ENCODE measurements at regions not wholly inside any gene's neighbourhood (a gene's known extent, or its start where the extent isn't known, plus 50 kb on each side); places are given as distances from the start of the nearest gene placed in this dataset.

GRCh38 chr12:24455811-24456210 lies 493.1 kb downstream of the BCAT1 start:
- TF ChIP-seq MAX (IDR thresholded peaks at IDR 0.05), result no peak
- no peak for TF ChIP-seq EZH2 (IDR thresholded peaks at IDR 0.05)
- no peak for TF ChIP-seq CTCF (IDR thresholded peaks at IDR 0.05 in 2 of 3, conservative IDR thresholded peaks at IDR 0.05 in 1 of 3; ENCODE audit: borderline replicate concordance in 1 of 3, insufficient read depth in 1 of 3, low read depth in 2 of 3, low read length in 2 of 3)
- no peak for TF ChIP-seq RAD21 (IDR thresholded peaks at IDR 0.05; ENCODE audit: low read depth)
- no peak for TF ChIP-seq EZH2phosphoT487 (IDR thresholded peaks at IDR 0.05; ENCODE audit: borderline replicate concordance)
- TF ChIP-seq ZNF274 (IDR thresholded peaks at IDR 0.05; ENCODE audit: low read depth, low read length), result no peak
- no peak for TF ChIP-seq SRF (IDR thresholded peaks at IDR 0.05; ENCODE audit: low read depth)
- TF ChIP-seq POLR2A (IDR thresholded peaks at IDR 0.05; ENCODE audit: borderline replicate concordance, extremely low read depth, insufficient read depth, insufficient read length), result no peak
- TF ChIP-seq CEBPB (IDR thresholded peaks at IDR 0.05; ENCODE audit: low read depth), result no peak
- no peak for TF ChIP-seq POLR2AphosphoS5 (IDR thresholded peaks at IDR 0.05; ENCODE audit: low read depth, low read length)

Data from HCT116 (cell line).